C4-2B (cell line): ENCODE measurements at regions not wholly inside any gene's neighbourhood (a gene's known extent, or its start where the extent isn't known, plus 50 kb on each side); places are given as distances from the start of the nearest gene placed in this dataset.

Experiments used
- CTCF ChIP-seq: fragments of 450-650 bp; conservative IDR thresholded peaks from 2 replicates; pipeline ENCODE4 v1.5.1; 2017; ENCODE audit warnings: mild to moderate bottlenecking
- ZFX ChIP-seq: fragments of 450-650 bp; IDR thresholded peaks from 2 replicates; pipeline ENCODE4 v1.6.1; 2017

DNA sequence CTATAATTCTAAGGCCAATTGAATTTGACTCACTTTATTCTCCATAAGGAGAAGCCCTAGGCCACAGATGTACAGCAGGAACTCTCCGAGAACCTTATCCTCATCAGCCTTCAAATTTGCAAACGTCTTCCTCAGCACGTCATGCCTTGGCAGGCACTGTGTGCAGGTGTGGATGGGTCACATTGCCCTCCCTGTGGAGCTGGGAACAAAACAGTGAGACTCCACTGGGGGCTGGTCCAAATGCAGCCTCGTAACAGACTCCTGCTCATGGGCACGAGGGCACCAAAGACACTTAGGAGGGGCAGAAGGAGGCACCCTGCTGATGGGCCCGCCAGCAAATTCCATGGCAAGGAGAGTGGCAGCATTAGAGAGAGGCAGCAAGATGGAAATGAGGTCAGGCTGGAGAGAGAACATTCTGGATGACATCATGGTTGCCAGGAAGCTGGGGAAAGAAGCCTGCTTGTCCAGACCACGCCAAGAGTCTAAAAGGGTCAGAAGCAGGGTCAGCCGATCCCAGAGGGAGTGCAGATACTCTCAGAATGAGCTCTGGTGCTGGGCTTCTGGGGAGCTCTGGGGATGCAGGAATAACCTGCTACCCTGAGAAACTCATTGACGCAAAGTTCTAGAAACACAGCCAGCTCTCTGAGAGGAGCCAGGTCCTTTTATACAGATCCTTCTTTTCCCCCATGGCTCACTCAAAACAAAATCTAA, 242.2 kb downstream of the B3GLCT start:
- no peak for TF ChIP-seq CTCF
- TF ChIP-seq ZFX: no peak
